ENCODE measurements at regions not wholly inside any gene's neighbourhood (a gene's known extent, or its start where the extent isn't known, plus 50 kb on each side); places are given as distances from the start of the nearest gene placed in this dataset.
A peak's percentile ranks its signal among the peaks of the same experiment; 100 is the strongest.

DNA sequence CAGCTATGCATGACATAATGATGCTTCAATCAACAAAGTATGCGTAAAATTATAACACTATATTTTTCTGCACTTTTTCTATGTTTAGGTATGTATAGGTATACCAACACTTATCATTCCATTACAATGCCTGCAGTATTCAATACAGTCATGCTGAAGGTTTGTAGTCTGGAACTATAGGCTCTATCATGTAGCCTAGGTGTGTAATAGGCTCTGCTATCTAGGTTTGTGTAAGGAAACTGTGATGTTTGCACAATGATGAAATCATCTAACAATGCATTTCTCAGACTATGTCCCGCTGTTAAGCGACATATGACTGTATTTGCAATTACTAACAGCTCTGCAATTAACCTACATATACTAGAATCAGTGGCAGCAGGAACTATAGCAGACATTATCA, 1447.5 kb downstream of the GATA3 start:
- no peaks in the 10 kb centered on the region for H3K27me3 ChIP-seq (ENCODE audit: control insufficient read depth, insufficient read depth, low read length)
- no peak overlapping the region for H3K4me3 ChIP-seq (ENCODE audit: low read length)
- H3K36me3 ChIP-seq (ENCODE audit: control insufficient read depth, insufficient read depth, low read length), result no peaks in the 10 kb centered on the region
- no peak for DNase-seq (ENCODE audit: low read depth, low spot score)
- no CpG with 5 or more reads among the region's 3 CpGs for WGBS (ENCODE audit: insufficient coverage, insufficient read length)
- H3K4me1 ChIP-seq (ENCODE audit: control insufficient read depth, insufficient read depth, low read length), result no peaks in the 10 kb centered on the region
- no peak overlapping the region for H3K27ac ChIP-seq (ENCODE audit: low read length)
- H3K9me3 ChIP-seq (ENCODE audit: control insufficient read depth, insufficient read depth, low read length), result no peaks in the 10 kb centered on the region

DNA sequence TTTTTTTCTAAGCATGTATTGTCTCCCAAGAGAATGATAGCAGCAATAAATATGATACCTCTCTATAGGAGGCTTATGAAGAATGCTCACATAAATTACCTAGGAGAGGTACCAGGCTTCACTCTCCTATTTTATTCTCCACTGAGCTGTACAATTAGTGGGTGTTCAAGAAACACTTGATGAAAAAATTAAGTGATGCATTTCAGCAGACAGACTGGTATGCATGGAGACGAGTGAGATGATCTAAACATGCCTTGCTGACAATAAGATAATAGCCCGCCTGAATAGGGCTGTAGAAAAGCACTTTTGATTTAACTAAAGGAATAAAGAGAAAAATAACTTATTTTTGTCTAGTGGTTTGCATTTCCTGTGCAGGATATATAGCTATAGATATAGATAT, 1449.7 kb downstream of the GATA3 start:
- Histone ChIP-seq H3K27me3 (ENCODE audit: control insufficient read depth, insufficient read depth, low read length) (no peaks in the 10 kb centered on the region), H3K27ac (ENCODE audit: low read length) (no peak overlapping the region), H3K9me3 (ENCODE audit: control insufficient read depth, insufficient read depth, low read length) (no peaks in the 10 kb centered on the region), H3K36me3 (ENCODE audit: control insufficient read depth, insufficient read depth, low read length) (no peaks in the 10 kb centered on the region; the same call in 1 of the 2 replicates), H3K4me3 (ENCODE audit: low read length) (no peak overlapping the region), H3K4me1 (ENCODE audit: control insufficient read depth, insufficient read depth, low read length) (no peaks in the 10 kb centered on the region)
- WGBS (ENCODE audit: insufficient coverage, insufficient read length), result no CpG with 5 or more reads among the region's 2 CpGs
- no peak for DNase-seq (ENCODE audit: low read depth, low spot score)

DNA sequence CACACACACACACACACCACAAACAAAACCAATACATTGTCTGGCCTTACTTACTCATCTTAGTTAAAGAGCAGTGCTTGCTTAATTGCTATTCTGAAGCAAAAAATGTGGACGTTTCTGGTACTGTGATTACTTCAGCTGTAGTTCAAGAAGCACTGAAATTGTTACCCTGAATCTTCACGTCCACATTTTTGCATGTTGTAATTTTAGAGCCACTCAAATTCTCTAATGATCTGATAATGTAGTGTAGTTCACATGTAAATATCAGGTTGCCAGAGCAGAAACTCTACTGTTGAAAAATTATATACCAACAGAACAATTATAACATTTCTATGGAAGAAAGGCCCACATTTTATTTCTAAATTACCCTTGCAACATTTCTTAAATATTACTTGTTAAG, 1451.1 kb downstream of the GATA3 start:
- H3K36me3 ChIP-seq (ENCODE audit: control insufficient read depth, insufficient read depth, low read length), result no peaks in the 10 kb centered on the region; the same call in 1 of the 2 replicates
- H3K4me3 ChIP-seq (ENCODE audit: low read length), result no peak overlapping the region
- no peak for DNase-seq (ENCODE audit: low read depth, low spot score)
- no peaks in the 10 kb centered on the region for H3K27me3 ChIP-seq (ENCODE audit: control insufficient read depth, insufficient read depth, low read length)
- no CpG with 5 or more reads among the region's 2 CpGs for WGBS (ENCODE audit: insufficient coverage, insufficient read length)
- no peak overlapping the region for H3K27ac ChIP-seq (ENCODE audit: low read length)
- peaks cover 5% of the 10 kb centered on the region; the same call in 1 of the 2 replicates for H3K4me1 ChIP-seq (ENCODE audit: control insufficient read depth, insufficient read depth, low read length)
- no peaks in the 10 kb centered on the region for H3K9me3 ChIP-seq (ENCODE audit: control insufficient read depth, insufficient read depth, low read length)

DNA sequence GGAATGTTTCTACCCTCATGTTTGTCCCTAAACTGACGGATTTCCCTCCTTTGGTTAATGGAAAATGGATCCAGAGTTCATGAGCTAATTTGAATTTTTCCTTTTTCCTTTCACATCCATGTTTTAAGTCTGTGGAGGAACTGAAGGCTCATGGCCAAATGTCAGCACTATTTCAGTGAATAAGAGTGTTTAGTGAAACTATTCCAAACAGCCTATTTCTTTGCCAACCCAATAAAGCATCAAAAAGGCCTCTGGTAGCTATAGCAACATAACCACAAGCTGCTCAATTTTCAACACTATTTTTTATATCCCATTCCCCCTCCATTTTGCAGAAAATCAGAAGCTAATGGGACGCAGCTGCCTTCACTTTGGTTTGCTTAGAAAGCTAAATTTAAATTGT, 1454.1 kb downstream of the GATA3 start:
- Histone ChIP-seq H3K36me3 (ENCODE audit: control insufficient read depth, insufficient read depth, low read length) (no peaks in the 10 kb centered on the region; the same call in 1 of the 2 replicates), H3K27ac (ENCODE audit: low read length) (no peak overlapping the region), H3K27me3 (ENCODE audit: control insufficient read depth, insufficient read depth, low read length) (no peaks in the 10 kb centered on the region), H3K4me1 (ENCODE audit: control insufficient read depth, insufficient read depth, low read length) (peaks cover 5% of the 10 kb centered on the region; the same call in 1 of the 2 replicates), H3K4me3 (ENCODE audit: low read length) (no peak overlapping the region), H3K9me3 (ENCODE audit: control insufficient read depth, insufficient read depth, low read length) (no peaks in the 10 kb centered on the region)
- WGBS (ENCODE audit: insufficient coverage, insufficient read length), result no CpG with 5 or more reads among the region's 2 CpGs
- no peak for DNase-seq (ENCODE audit: low read depth, low spot score)

DNA sequence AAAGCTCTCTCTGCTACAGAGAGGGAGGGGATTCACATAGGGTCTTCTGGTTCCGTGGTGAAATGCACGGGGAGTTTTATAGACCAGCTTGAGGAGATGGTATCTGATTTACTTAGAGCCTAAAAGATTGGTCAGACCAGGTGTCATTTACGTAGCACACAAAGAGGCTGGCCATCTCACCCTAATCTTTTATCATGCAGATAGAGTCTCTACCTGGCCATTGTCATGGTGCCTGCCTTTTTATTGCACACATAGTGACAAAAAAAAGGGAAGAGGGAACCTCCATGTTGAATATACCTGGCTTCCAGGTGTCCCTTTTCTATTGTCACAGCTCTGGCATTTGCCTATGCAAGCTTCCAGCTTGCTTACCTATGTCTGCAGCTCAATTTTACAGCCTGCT, 1456.1 kb downstream of the GATA3 start:
- H3K4me3 ChIP-seq (ENCODE audit: low read length), result no peak overlapping the region
- H3K9me3 ChIP-seq (ENCODE audit: control insufficient read depth, insufficient read depth, low read length), result no peaks in the 10 kb centered on the region
- no peaks in the 10 kb centered on the region; the same call in 1 of the 2 replicates for H3K36me3 ChIP-seq (ENCODE audit: control insufficient read depth, insufficient read depth, low read length)
- H3K27me3 ChIP-seq (ENCODE audit: control insufficient read depth, insufficient read depth, low read length), result no peaks in the 10 kb centered on the region
- DNase-seq (ENCODE audit: low read depth, low spot score), result peak; percentile 35
- no peak overlapping the region for H3K27ac ChIP-seq (ENCODE audit: low read length)
- WGBS (ENCODE audit: insufficient coverage, insufficient read length), result no CpG with 5 or more reads among the region's 3 CpGs
- H3K4me1 ChIP-seq (ENCODE audit: control insufficient read depth, insufficient read depth, low read length), result peaks cover 5% of the 10 kb centered on the region; the same call in 1 of the 2 replicates

DNA sequence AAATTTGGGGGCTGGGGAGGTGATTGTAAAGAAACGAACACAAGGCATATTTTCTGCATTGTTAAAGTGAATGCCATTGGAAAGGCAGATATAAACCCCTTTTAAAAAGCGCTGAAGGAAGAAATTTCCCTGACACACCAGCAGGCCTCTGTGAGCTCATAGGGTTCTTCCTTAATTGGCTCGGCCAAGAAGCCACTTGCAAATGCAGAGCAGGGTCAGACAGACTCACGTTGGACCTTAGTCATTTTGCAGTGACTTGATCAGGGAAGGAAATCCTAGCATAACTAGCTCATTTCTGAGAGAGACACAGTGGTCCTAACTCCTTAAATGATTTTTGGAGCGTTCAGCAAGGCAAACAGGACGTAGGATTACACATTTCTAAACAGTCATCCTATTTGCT, 1461.4 kb downstream of the GATA3 start:
- DNase-seq (ENCODE audit: low read depth, low spot score), result no peak
- H3K36me3 ChIP-seq (ENCODE audit: control insufficient read depth, insufficient read depth, low read length), result no peaks in the 10 kb centered on the region
- H3K4me3 ChIP-seq (ENCODE audit: low read length), result no peak overlapping the region
- no peak overlapping the region for H3K27ac ChIP-seq (ENCODE audit: low read length)
- no CpG with 5 or more reads among the region's 6 CpGs for WGBS (ENCODE audit: insufficient coverage, insufficient read length)
- H3K27me3 ChIP-seq (ENCODE audit: control insufficient read depth, insufficient read depth, low read length), result no peaks in the 10 kb centered on the region
- no peaks in the 10 kb centered on the region for H3K9me3 ChIP-seq (ENCODE audit: control insufficient read depth, insufficient read depth, low read length)
- no peaks in the 10 kb centered on the region for H3K4me1 ChIP-seq (ENCODE audit: control insufficient read depth, insufficient read depth, low read length)

DNA sequence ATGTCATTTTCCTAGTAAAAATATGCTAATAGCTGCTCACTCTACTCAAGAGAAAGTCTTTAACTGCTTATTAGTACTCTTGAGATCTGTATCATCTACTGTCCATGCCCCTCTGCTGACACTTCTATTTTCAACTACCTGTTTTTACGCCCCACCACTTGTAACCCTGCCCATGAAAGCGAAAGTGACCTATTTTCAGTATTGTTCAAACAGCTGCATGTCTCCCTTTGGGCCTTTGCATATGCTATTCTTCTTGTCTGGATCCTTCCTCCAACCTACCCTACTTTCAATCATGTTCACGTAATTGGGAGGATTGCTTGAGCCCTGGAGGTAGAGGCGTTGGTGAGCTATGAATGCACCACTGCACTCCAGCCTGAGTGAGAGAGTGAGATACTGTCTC, 1481.3 kb downstream of the GATA3 start:
- WGBS (ENCODE audit: insufficient coverage, insufficient read length), result no CpG with 5 or more reads among the region's 4 CpGs
- H3K4me3 ChIP-seq (ENCODE audit: low read length), result no peak overlapping the region

DNA sequence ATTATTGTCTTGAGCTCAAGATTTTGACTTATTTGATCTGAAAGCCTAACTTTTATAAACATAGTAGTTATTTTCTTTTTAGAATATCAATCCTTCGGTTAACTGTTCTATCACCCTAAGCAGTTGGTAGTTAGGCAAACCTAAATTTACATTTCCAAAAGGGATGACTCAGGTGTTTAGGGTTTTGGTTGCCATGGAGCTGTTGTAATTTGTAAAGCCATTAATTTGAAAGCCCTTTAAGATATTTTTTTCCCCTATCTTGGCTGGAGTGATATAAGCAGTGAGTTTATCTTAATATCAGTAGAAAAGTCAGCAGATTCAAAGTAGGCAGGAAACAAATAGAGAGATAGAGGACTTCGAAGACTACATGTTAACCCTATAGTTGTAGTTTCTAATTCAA, 1472.6 kb upstream of the CELF2 start:
- peak; percentile 33 for DNase-seq (ENCODE audit: low read depth, low spot score)
- H3K4me3 ChIP-seq (ENCODE audit: low read length), result no peak overlapping the region

More for the DNA sequence above, 1481.3 kb downstream of the GATA3 start:
- DNase-seq (ENCODE audit: low read depth, low spot score), result no peak
- no peaks in the 10 kb centered on the region for H3K36me3 ChIP-seq (ENCODE audit: control insufficient read depth, insufficient read depth, low read length)
- no peak overlapping the region for H3K27ac ChIP-seq (ENCODE audit: low read length)
- no peaks in the 10 kb centered on the region for H3K27me3 ChIP-seq (ENCODE audit: control insufficient read depth, insufficient read depth, low read length)
- no peaks in the 10 kb centered on the region for H3K9me3 ChIP-seq (ENCODE audit: control insufficient read depth, insufficient read depth, low read length)
- H3K4me1 ChIP-seq (ENCODE audit: control insufficient read depth, insufficient read depth, low read length), result no peaks in the 10 kb centered on the region

DNA sequence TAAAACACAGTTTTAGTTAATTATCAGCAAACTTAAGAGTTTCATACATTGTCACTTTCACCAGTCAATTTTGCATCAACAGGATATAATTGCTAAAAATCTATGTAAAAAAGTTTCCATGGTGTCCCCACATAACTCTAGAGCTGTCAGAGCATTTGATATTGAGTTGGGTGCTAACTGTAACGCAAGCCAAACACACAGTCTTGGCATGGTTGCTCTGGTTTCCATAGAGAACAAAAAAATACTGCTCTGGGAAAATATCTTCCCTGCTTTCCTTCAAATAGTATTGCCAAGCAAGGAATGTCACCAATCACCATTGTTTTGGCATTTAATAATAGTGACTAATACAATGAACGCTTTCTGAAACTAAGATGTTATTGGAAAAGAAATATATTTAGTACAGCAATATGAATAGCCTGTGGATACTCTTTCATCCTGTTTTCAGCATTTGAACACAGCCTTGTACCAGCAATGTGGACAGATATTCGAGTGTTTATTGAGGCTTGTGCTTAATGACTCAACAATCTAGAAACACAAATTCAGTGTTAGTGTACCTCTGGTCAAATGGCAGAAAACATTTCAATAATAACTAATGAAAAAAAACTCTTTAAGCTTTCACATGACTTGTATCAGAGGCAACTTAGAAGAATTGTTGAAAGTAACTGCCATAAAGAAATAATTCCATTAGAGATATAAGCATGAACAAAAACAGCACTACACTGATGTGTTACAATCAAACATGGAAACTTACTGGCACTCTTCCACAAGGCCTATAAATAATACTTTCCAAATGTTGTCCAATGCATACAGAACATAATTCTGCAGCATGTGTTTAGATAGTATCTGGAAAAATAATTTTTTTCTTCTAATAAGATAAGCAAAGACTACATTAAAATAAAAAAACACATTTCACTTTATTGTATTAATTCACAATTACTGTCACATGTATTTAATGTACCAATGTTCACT, 1469.5 kb upstream of the CELF2 start:
- DNase-seq (ENCODE audit: low read depth, low spot score), result no peak
- no peak overlapping the region for H3K27ac ChIP-seq (ENCODE audit: low read length)
- no CpG with 5 or more reads among the region's 3 CpGs for WGBS (ENCODE audit: insufficient coverage, insufficient read length)
- no peaks in the 10 kb centered on the region for H3K9me3 ChIP-seq (ENCODE audit: control insufficient read depth, insufficient read depth, low read length)
- no peaks in the 10 kb centered on the region for H3K36me3 ChIP-seq (ENCODE audit: control insufficient read depth, insufficient read depth, low read length)
- H3K4me1 ChIP-seq (ENCODE audit: control insufficient read depth, insufficient read depth, low read length), result no peaks in the 10 kb centered on the region
- no peaks in the 10 kb centered on the region for H3K27me3 ChIP-seq (ENCODE audit: control insufficient read depth, insufficient read depth, low read length)
- H3K4me3 ChIP-seq (ENCODE audit: low read length), result no peak overlapping the region

More for the DNA sequence above, 1472.6 kb upstream of the CELF2 start:
- no peak overlapping the region for H3K27ac ChIP-seq (ENCODE audit: low read length)
- WGBS (ENCODE audit: insufficient coverage, insufficient read length), result no CpG with 5 or more reads among the region's 2 CpGs
- no peaks in the 10 kb centered on the region for H3K36me3 ChIP-seq (ENCODE audit: control insufficient read depth, insufficient read depth, low read length)
- H3K9me3 ChIP-seq (ENCODE audit: control insufficient read depth, insufficient read depth, low read length), result no peaks in the 10 kb centered on the region
- H3K27me3 ChIP-seq (ENCODE audit: control insufficient read depth, insufficient read depth, low read length), result no peaks in the 10 kb centered on the region
- no peaks in the 10 kb centered on the region for H3K4me1 ChIP-seq (ENCODE audit: control insufficient read depth, insufficient read depth, low read length)

DNA sequence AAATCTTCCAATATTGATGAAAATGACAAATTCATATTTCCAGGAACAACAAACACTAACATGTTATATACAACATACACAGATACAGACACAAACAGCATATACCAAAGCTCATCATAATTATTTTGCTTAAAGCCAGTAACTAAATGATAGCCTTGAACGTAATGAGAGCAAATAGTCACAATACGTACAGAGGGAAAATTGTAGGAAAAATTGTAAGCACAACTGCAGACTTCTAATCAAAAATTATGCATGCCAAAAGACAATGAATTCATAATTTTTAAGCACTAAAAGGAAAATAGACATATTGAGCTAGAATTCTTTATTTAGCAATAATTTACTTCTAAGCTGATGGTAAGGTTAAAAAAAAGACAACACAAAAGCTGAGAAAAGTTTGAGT, 1466.9 kb upstream of the CELF2 start:
- Histone ChIP-seq H3K36me3 (ENCODE audit: control insufficient read depth, insufficient read depth, low read length) (no peaks in the 10 kb centered on the region), H3K27me3 (ENCODE audit: control insufficient read depth, insufficient read depth, low read length) (no peaks in the 10 kb centered on the region), H3K4me1 (ENCODE audit: control insufficient read depth, insufficient read depth, low read length) (no peaks in the 10 kb centered on the region), H3K4me3 (ENCODE audit: low read length) (no peak overlapping the region), H3K9me3 (ENCODE audit: control insufficient read depth, insufficient read depth, low read length) (no peaks in the 10 kb centered on the region), H3K27ac (ENCODE audit: low read length) (no peak overlapping the region)
- no CpG with 5 or more reads among the region's 2 CpGs for WGBS (ENCODE audit: insufficient coverage, insufficient read length)
- DNase-seq (ENCODE audit: low read depth, low spot score), result no peak

All from iPS DF 6.9 (cell line).